ENCODE measurements at regions not wholly inside any gene's neighbourhood (a gene's known extent, or its start where the extent isn't known, plus 50 kb on each side); places are given as distances from the start of the nearest gene placed in this dataset.

DNA sequence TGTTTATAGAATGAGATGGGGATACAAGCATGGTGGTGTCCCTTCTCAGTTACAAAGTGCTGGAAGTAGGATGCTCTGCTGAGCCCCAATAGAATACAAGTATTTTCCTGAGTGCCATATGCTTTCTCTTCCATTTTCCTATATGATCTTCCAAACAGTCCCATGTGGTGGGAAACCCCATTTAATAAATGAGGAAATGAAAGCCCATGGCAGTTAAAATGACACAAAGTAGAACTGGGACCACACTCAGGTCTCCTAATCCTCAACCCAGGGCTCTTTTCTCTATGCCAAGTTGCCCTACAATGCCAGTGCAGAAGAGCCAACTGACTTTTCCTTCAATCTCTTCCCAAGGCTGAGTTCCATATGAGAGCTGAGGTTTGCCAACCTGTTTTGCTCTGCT is 198.0 kb upstream of the FOXN2 start:
- intact Hi-C loops (cut with micrococcal nuclease; ENCODE audit: unreplicated experiment) = no loop called here
- Histone ChIP-seq H3K27ac (ENCODE audit: extremely low read length, insufficient read depth, low read length) (no peak overlapping the region), H3K79me2 (ENCODE audit: insufficient read depth, low read length) (no peaks in the 10 kb centered on the region), H3K27me3 (ENCODE audit: control insufficient read depth in 1 of 2, insufficient read depth in 2 of 2, low read length in 2 of 2) (no peaks in the 10 kb centered on the region; a peak in 1 of 5 replicates), H3K4me3 (replicated peaks in 1 of 3; ENCODE audit: insufficient read depth in 1 of 3, low read depth in 2 of 3, low read length in 3 of 3) (no peak overlapping the region), H3K9me3 (ENCODE audit: low read length) (no peaks in the 10 kb centered on the region), H3K4me1 (ENCODE audit: insufficient read depth, low read length) (peaks cover 64% of the 10 kb centered on the region), H4K20me1 (ENCODE audit: insufficient read depth, low read length) (no peaks in the 10 kb centered on the region), H3K4me2 (ENCODE audit: low read depth, low read length) (no peak overlapping the region), H3K36me3 (replicated peaks in 1 of 2; ENCODE audit: control insufficient read depth in 1 of 2, insufficient read depth in 2 of 2, low read length in 2 of 2) (no peaks in the 10 kb centered on the region), H3K9ac (ENCODE audit: insufficient read depth, low read depth, low read length) (no peak overlapping the region), H2AFZ (ENCODE audit: low read length) (no peak overlapping the region)
- in situ Hi-C loops (cut with HindIII; ENCODE audit: extremely low pct_ligation_motif_present, low pct_unique_long_range_greater_than_20kb) = no loop called here
- no peak for TF ChIP-seq ZNF230 (CRISPR knock-in tag; IDR thresholded peaks at IDR 0.05)
- TF ChIP-seq RFX1 (IDR thresholded peaks at IDR 0.05) = no peak
- TF ChIP-seq, protein P1, sequence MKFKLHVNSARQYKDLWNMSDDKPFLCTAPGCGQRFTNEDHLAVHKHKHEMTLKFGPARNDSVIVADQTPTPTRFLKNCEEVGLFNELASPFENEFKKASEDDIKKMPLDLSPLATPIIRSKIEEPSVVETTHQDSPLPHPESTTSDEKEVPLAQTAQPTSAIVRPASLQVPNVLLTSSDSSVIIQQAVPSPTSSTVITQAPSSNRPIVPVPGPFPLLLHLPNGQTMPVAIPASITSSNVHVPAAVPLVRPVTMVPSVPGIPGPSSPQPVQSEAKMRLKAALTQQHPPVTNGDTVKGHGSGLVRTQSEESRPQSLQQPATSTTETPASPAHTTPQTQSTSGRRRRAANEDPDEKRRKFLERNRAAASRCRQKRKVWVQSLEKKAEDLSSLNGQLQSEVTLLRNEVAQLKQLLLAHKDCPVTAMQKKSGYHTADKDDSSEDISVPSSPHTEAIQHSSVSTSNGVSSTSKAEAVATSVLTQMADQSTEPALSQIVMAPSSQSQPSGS (CRISPR knock-in tag; IDR thresholded peaks at IDR 0.05) = no peak
- TF ChIP-seq, protein P2, sequence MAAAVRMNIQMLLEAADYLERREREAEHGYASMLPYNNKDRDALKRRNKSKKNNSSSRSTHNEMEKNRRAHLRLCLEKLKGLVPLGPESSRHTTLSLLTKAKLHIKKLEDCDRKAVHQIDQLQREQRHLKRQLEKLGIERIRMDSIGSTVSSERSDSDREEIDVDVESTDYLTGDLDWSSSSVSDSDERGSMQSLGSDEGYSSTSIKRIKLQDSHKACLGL (CRISPR knock-in tag; IDR thresholded peaks at IDR 0.05) = no peak
- TF ChIP-seq ZNF605 (CRISPR knock-in tag; IDR thresholded peaks at IDR 0.05) = no peak
- TF ChIP-seq ZFY (CRISPR knock-in tag; IDR thresholded peaks at IDR 0.05) = no peak
- no peak for TF ChIP-seq ZBTB20 (CRISPR knock-in tag; IDR thresholded peaks at IDR 0.05; ENCODE audit: borderline replicate concordance, low read depth)
- TF ChIP-seq ZEB1 (IDR thresholded peaks at IDR 0.05; ENCODE audit: insufficient replicate concordance, low read depth) = no peak
- TF ChIP-seq, protein P3, sequence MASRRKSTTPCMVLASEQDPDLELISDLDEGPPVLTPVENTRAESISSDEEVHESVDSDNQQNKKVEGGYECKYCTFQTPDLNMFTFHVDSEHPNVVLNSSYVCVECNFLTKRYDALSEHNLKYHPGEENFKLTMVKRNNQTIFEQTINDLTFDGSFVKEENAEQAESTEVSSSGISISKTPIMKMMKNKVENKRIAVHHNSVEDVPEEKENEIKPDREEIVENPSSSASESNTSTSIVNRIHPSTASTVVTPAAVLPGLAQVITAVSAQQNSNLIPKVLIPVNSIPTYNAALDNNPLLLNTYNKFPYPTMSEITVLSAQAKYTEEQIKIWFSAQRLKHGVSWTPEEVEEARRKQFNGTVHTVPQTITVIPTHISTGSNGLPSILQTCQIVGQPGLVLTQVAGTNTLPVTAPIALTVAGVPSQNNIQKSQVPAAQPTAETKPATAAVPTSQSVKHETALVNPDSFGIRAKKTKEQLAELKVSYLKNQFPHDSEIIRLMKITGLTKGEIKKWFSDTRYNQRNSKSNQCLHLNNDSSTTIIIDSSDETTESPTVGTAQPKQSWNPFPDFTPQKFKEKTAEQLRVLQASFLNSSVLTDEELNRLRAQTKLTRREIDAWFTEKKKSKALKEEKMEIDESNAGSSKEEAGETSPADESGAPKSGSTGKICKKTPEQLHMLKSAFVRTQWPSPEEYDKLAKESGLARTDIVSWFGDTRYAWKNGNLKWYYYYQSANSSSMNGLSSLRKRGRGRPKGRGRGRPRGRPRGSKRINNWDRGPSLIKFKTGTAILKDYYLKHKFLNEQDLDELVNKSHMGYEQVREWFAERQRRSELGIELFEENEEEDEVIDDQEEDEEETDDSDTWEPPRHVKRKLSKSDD (CRISPR knock-in tag; IDR thresholded peaks at IDR 0.05; ENCODE audit: low read depth) = no peak
- TF ChIP-seq ZSCAN30 (CRISPR knock-in tag; IDR thresholded peaks at IDR 0.05) = no peak
- no peak for TF ChIP-seq ATM (IDR thresholded peaks at IDR 0.05; ENCODE audit: borderline replicate concordance)
- no peak for TF ChIP-seq TGIF2 (CRISPR knock-in tag; IDR thresholded peaks at IDR 0.05)
- no peak for TF ChIP-seq ZNF773 (CRISPR knock-in tag; IDR thresholded peaks at IDR 0.05; ENCODE audit: borderline replicate concordance)
- TF ChIP-seq ZNF672 (CRISPR knock-in tag; IDR thresholded peaks at IDR 0.05) = no peak
- no peak for TF ChIP-seq ZNF709 (CRISPR knock-in tag; IDR thresholded peaks at IDR 0.05)
- TF ChIP-seq, protein P4, sequence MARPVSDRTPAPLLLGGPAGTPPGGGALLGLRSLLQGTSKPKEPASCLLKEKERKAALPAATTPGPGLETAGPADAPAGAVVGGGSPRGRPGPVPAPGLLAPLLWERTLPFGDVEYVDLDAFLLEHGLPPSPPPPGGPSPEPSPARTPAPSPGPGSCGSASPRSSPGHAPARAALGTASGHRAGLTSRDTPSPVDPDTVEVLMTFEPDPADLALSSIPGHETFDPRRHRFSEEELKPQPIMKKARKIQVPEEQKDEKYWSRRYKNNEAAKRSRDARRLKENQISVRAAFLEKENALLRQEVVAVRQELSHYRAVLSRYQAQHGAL (CRISPR knock-in tag; IDR thresholded peaks at IDR 0.05; ENCODE audit: not compliant biosample characterization) = no peak
- no peak for TF ChIP-seq ZNF235 (CRISPR knock-in tag; IDR thresholded peaks at IDR 0.05; ENCODE audit: borderline replicate concordance)
- TF ChIP-seq SYNCRIP (IDR thresholded peaks at IDR 0.05; ENCODE audit: insufficient read depth, low read depth, low read length) = no peak
- DNase-seq (ENCODE audit: low spot score) (no peak), ATAC-seq (no peak), FAIRE-seq (no peak)
- POLR2A ChIA-PET = no interaction called here
- CTCF ChIA-PET (ENCODE audit: low intra/inter-chr PET ratio, low total read pairs) = no interaction called here
- no TSS peak for BruUV-seq (replicated peaks)
